AG09319 (cell line): ENCODE measurements at regions not wholly inside any gene's neighbourhood (a gene's known extent, or its start where the extent isn't known, plus 50 kb on each side); places are given as distances from the start of the nearest gene placed in this dataset.

Experiments used
- DNase-seq: peaks from one replicate; pipeline ENCODE4 v3.0.0-alpha.2; 2010; ENCODE audit warnings: low read depth; ENCODE audit errors: extremely low read depth
- TF ChIP-seq, protein P1 (sequence below): IDR thresholded peaks from 2 replicates; pipeline ENCODE4 v1.5.1; 2011; ENCODE audit warnings: low read depth, mild to moderate bottlenecking, inconsistent platforms, low read length, moderate library complexity

DNA sequence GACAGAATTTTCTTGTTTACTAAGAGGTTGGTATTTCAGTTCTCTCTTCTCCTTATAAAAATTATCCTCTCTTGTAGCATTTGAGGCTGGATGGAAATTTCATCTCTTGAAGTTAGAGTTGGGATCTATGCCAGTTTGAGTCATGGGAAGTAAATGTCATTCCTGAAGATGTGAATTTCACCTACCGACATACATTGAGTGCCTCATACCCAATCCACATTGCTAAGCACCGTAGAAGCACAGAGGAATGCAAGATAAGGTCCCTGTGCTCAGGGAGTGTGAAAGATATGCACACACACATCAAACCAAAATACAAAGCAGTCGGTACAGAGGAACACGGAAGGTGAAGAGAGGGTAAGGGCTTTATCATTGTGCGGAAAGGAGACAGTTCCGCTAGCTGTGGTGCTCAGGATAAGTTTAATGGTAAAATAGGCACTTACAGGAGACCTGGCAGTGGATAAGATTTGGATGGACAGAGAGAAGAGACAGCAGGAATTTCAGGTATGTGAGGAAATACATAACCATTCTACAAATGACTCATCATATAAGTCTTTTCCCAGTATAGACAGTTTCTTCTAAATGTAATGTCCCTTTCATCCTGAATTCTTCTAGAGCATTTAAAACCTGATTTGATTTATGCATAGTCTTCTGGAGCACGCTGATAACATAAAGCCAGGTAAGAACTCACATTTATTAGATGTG is 205.3 kb upstream of the ST6GAL2 start:
- DNase-seq: no peak
- TF ChIP-seq, protein P1, sequence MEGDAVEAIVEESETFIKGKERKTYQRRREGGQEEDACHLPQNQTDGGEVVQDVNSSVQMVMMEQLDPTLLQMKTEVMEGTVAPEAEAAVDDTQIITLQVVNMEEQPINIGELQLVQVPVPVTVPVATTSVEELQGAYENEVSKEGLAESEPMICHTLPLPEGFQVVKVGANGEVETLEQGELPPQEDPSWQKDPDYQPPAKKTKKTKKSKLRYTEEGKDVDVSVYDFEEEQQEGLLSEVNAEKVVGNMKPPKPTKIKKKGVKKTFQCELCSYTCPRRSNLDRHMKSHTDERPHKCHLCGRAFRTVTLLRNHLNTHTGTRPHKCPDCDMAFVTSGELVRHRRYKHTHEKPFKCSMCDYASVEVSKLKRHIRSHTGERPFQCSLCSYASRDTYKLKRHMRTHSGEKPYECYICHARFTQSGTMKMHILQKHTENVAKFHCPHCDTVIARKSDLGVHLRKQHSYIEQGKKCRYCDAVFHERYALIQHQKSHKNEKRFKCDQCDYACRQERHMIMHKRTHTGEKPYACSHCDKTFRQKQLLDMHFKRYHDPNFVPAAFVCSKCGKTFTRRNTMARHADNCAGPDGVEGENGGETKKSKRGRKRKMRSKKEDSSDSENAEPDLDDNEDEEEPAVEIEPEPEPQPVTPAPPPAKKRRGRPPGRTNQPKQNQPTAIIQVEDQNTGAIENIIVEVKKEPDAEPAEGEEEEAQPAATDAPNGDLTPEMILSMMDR: no peak

DNA sequence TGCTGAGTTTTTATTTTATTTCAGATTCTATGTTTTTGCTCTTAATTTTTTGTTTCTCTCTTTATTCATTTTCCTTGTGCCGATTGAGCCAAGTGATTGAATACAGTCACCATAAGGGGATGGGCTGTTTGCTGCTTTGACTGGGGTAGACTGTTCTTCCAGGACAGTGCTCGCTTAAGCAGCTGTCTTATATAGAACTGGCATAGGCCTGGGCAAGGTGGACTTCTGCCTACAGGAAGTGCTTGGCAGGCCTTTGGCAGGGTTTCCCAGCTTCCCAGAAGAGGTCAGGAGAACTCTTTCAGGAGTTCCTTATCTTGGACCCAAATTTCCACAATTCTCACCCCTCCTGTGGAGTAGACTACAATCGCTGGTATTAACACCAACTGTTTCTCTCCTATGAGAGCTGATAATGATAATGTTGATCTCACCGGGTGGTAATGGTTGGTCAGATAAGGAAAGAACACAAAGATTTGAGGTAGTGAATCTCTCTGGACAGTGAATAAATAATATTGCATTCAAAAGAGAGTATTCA is 207.5 kb upstream of the ST6GAL2 start:
- DNase-seq: no peak
- TF ChIP-seq, protein P1: no peak

DNA sequence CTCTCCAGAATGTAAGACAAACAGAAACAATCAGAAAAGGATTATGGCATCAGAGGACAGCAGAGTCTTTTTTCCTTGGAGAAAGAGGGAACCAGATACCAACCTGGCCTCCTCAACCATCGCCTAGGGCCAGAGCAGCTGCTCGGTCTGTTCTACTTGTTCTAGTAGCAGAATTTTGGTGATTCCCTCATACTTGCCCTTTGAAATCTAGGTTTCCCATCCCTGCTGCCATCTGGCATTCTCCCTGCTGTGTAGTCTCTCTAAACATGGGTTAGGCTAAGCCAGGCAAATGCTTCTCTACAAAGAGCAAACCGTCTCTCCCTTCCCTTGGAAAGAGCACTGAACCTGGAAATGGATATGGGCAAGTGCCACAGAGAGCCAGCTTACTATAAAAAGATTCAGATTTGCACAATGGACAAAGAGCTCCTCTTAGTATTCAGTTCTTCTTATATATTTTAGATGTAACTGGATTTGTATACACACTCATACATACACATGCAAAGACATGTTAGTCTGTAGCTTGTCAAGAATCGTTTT is 208.6 kb upstream of the ST6GAL2 start:
- DNase-seq: no peak
- TF ChIP-seq, protein P1: no peak

DNA sequence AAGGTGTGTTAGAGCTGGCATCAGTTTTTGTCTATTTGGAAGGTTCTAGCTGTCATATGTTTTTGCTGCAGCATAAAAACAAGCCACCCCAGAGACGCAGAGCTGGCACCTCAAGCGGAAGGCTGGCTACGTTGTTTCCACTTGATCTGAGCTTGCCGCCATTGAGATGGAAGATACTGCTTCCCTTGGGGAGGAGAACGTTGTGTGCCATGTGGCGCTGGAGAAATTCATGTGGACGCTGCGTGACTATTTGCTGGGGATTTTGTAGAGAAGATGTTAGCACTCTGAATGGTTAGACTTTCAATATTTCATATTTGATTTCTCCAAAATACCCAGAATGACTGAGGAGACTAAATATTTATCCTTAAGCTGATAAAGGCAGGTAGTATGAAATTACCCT is 216.2 kb upstream of the ST6GAL2 start:
- TF ChIP-seq, protein P1: no peak
- DNase-seq: no peak

DNA sequence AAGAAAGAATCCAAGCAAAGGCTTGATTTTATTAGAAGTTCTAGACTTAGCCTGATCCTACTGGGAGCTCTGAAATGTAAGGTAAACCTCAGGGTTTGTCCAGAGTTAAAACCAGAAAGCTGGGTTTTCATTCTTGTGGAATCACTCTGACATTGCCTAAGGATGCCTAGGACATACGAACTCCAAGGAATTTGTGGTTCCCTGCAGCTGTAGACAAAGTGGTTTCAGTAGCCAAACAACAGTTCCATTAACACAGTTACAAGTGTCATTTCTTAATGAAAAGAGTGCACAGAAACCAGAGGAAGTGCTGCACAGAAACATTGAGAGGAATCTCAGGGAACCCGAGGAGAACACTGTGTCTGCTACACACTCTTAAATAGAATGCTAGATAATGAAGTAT is 221.4 kb upstream of the ST6GAL2 start:
- TF ChIP-seq, protein P1: no peak
- no peak for DNase-seq

- TF ChIP-seq, protein P1: no peak
- DNase-seq: no peak
Measured at GRCh38 chr2:107108556-107108955, 222.6 kb upstream of the ST6GAL2 start.

DNA sequence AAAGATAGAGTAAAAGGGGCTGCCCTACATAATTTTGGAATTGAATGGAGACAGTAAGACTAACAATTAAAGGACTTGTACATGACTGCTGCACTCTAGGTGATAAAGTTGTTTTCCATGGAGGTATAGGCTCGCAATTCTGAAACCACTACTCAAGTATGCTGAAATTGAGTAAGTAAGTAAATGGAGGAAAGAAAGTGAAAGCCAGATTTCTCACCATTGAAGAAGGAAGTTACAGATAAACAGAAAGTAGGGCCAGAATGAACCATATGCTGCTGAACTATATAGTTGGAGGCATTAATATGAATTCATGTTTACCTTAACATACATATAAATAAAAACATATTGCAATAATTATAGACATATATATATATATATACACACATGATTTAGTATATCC is 225.7 kb upstream of the ST6GAL2 start:
- no peak for DNase-seq
- TF ChIP-seq, protein P1: no peak
